ENCODE measurements at regions not wholly inside any gene's neighbourhood (a gene's known extent, or its start where the extent isn't known, plus 50 kb on each side); places are given as distances from the start of the nearest gene placed in this dataset.

- H3K4ac ChIP-seq (ENCODE audit: low read depth, low read length): no peak overlapping the region
- no peak overlapping the region for H2AFZ ChIP-seq (replicated peaks; ENCODE audit: low read length, poor library complexity)
- ATAC-seq (ENCODE audit: low read depth) (no peak), DNase-seq (no peak)
- dilution Hi-C loops (cut with HindIII; ENCODE audit: low sequenced_read_pairs, unreplicated experiment): no loop called here
- no peaks in the 10 kb centered on the region for H3K27me3 ChIP-seq (ENCODE audit: control insufficient read depth, insufficient read depth, low read length)
- H2AK5ac ChIP-seq (ENCODE audit: low read depth, low read length): no peak overlapping the region
- H3K14ac ChIP-seq (replicated peaks; ENCODE audit: low read depth, low read length): no peak overlapping the region
- BruUV-seq (replicated peaks): no TSS peak
- no peak overlapping the region for H4K5ac ChIP-seq (ENCODE audit: low read depth, low read length)
- H3K4me3 ChIP-seq (ENCODE audit: insufficient read depth, low read depth, low read length): no peak overlapping the region
- H3K4me2 ChIP-seq (ENCODE audit: low read depth, low read length): no peak overlapping the region
- no peaks in the 10 kb centered on the region for H4K20me1 ChIP-seq (ENCODE audit: insufficient read depth, low read length)
- ChIA-PET CTCF (interaction anchor here (0.5 kb wide), 1 partner anchor 36 kb away, joined by 3 read pairs; no protein-coding TSS in a partner anchor), POLR2A (ENCODE audit: unreplicated experiment) (no interaction called here)
- intact Hi-C loops (cut with micrococcal nuclease): no loop called here
- H3K79me1 ChIP-seq (ENCODE audit: low read depth in 1 of 2, low read length in 2 of 2): no peaks in the 10 kb centered on the region
- H3K36me3 ChIP-seq (ENCODE audit: control insufficient read depth, insufficient read depth, low read length): no peaks in the 10 kb centered on the region
- no peaks in the 10 kb centered on the region for H3K9me3 ChIP-seq (ENCODE audit: control insufficient read depth, insufficient read depth, low read length)
- no peaks in the 10 kb centered on the region for H3K9me1 ChIP-seq (ENCODE audit: insufficient read depth, low read length)
- no peak overlapping the region for H3K27ac ChIP-seq (ENCODE audit: insufficient read depth, low read length)
- no peak overlapping the region for H3K56ac ChIP-seq (ENCODE audit: extremely low read depth, insufficient read depth, low read length)
- H2AK9ac ChIP-seq (replicated peaks; ENCODE audit: low read depth, low read length, poor library complexity): no peak overlapping the region
- H4K8ac ChIP-seq (ENCODE audit: low read depth in 2 of 2, low read length in 2 of 2): no peak overlapping the region
- TF ChIP-seq RAD21 (IDR thresholded peaks at IDR 0.05; ENCODE audit: low read length) (no peak), POLR2A (IDR thresholded peaks at IDR 0.05; ENCODE audit: low read depth, low read length) (no peak)
- H2BK20ac ChIP-seq (ENCODE audit: low read depth, low read length): no peak overlapping the region
- H3K9ac ChIP-seq (ENCODE audit: low read depth, low read length): no peak overlapping the region
- H3K23ac ChIP-seq (ENCODE audit: low read depth, low read length): no peak overlapping the region
- no peak overlapping the region for H2BK5ac ChIP-seq (ENCODE audit: low read depth, low read length, poor library complexity, severe bottlenecking)
- H2BK15ac ChIP-seq (ENCODE audit: low read depth, low read length): no peak overlapping the region
- in situ Hi-C loops (cut with MboI; ENCODE audit: low sequenced_read_pairs): no loop called here
- no peak overlapping the region for H3K18ac ChIP-seq (ENCODE audit: low read depth, low read length)
- no peaks in the 10 kb centered on the region for H3K4me1 ChIP-seq (ENCODE audit: control insufficient read depth, insufficient read depth, low read length)
- no peak overlapping the region for H4K91ac ChIP-seq (ENCODE audit: insufficient read depth, low read depth, low read length)
- H2BK120ac ChIP-seq (ENCODE audit: low read depth, low read length): no peak overlapping the region
Measured at GRCh38 chr7:15874774-15875173, 188.3 kb upstream of the MEOX2 start.
